Activated naive CD4-positive, alpha-beta T cell treated with anti-CD3 and anti-CD28 coated beads, Interleukin-2, amount 50 U/mL, for 16 hours (primary cell): ENCODE measurements at regions not wholly inside any gene's neighbourhood (a gene's known extent, or its start where the extent isn't known, plus 50 kb on each side); places are given as distances from the start of the nearest gene placed in this dataset.

Experiments used
- DNase-seq: peaks from one replicate; pipeline ENCODE4 v3.0.0-alpha.2; 2020

DNA sequence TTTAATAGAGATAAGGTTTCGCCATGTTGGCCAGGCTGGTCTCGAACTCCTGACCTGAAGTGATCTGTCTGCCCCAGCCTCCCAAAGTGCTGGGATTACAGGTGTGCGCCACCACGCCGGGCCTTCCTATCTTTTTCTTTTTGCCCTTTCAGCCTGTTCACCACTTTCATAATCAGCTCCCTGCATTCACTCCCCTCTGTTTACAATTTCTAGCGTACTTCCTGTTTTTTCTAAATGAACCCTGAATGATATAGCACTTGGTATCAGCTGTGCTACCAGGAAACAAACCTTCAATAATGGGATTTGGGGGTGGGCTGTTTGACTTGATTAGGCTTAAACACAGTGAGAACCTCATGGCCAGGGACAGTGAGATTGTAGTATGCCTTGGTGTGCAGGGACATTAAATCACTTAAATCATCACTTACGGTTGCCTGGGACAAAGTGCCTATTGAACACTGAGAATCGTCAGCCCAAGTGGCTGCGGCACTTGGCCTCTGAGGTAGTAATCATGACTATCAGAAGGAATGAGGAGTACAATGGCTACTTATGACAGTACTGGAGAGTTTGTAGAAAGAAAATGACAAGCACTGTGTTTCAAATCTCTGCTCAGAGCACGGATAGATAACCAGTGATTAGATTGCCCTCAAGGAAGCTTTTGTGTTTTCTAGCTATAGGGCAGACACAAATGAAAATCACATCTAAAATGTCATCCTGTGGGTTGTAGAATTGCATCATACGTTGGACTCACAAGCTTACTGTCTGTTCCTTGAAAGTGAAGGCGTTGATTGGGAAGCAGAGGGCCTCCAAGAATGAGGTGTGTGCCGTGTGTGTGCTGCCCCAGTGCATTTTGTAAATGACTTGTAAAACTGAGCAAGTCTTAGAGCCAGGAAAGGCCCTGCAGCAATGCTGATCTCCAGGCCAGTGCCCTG is 661.8 kb downstream of the MATN1 start:
- DNase-seq, result no peak

DNA sequence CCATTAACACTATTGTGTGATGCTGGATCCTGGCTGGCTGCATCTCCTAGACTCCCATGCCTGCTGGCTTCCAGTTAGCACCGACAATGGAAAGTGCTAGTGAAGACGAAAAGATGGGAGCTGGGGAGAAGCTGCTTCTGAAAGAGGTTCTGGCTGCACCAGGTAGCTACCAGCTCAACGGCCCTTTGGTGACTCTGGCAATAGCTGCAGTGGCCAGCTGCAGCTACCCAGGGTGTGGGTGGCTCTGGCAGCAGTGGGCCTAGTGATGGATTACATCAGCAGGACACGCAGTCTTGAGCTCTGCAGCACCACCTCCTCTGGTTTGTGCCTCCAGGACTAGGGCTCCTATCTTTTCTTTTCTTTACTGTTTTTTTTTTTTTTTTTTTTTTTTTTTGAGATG is 662.6 kb downstream of the MATN1 start:
- no peak for DNase-seq

DNA sequence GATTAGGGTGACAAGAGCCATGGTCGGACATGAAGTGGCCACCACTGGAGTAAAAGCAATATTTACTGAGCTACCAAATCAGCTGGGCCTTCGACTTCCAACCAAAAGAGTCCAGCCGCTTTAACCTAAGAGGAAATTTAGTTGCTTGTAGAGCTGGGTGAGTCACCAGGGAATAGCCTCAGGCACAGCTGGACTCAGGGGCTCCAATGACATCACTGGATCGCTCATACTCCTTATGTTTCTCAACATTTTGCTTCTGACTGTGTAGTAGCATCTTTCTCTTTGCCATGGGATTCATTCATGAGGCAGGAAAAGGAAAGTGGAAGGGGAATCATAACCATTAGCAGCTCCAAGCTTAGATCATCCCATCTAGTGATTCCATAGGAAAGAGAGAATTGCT is 664.4 kb downstream of the MATN1 start:
- DNase-seq, result no peak

DNA sequence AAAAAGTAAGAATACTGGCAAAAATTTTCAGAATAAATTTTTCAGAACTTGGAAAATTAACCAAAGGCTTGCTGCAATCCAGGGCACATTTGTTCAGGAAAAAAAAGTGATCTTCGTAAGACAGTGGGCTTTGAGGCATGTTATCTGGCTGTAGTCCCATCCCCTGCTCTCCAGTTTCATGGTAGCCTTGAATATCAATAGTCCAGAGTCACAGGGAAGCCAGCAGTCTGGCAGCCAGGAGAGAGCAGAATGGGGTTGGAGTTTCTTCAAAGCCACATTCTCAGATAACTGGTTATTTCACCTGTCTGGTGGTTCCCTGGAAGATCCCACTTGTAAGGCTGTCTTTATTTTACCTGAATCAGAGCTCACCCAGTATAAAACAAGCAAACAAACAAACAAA is 669.3 kb downstream of the MATN1 start:
- DNase-seq, result no peak

DNA sequence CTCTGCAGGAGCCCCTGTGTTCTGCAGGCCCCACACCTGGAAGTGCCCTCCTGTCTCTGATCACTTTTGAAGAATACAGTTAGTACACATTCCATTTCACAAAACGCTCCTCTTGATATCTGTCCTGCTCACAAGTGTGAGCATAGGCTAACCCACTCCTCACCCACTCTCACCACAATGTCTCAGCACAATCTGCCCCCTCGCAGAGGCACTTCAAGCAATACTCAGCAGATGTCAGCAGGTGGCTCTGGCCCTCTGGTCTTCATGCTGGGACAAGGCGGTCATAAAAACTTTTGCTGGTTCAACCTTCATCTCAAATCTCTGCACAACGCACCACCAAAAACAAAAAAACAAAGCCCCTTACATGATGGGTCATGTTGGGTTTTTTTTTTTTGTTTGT is 671.2 kb downstream of the MATN1 start:
- DNase-seq, result no peak

DNA sequence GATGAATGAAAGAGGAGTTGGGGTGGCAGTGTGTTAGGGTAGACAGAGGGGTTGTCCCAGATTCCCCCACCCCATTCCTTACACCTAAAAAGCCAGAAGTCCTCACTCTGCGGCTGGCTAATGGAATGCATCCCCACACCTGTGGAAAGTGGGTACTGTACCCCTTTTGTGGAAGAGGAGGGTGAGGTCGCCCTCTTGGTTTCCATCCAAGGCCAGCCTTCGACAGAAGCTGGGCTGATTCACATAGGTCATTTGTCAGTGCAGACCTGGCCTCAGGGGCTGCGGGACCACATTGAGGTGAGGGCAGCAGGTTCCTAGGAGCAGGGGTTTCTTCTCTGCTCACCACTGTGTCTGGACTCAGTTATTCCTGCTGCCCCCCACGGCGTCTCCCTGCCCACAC is 671.6 kb downstream of the MATN1 start:
- no peak for DNase-seq

DNA sequence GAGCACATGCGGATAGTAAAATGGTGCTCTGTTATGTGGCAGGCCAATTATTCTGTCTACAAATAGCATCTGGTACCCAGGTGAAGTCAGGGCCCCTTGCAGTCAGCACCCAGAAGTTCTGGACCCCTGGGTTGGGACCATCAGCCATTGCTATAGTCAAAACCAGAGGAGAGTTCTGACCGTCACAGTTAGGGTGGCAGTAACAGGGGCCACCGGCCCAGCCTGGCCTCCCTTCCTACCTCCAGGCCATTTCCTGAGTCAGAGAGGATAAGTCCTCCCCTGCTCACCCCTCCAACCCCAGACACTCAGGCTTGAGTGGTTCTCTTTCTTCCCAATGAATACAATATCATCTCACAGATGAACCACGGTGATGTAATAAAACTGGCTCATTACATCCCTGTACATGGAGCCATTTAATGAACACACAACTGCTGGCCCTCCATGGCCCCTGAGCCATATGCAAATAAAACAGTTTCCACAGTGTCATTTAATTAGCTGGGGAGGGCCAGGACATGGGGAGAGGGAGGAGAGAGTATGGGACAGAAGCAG is 673.6 kb downstream of the MATN1 start:
- DNase-seq, result no peak

DNA sequence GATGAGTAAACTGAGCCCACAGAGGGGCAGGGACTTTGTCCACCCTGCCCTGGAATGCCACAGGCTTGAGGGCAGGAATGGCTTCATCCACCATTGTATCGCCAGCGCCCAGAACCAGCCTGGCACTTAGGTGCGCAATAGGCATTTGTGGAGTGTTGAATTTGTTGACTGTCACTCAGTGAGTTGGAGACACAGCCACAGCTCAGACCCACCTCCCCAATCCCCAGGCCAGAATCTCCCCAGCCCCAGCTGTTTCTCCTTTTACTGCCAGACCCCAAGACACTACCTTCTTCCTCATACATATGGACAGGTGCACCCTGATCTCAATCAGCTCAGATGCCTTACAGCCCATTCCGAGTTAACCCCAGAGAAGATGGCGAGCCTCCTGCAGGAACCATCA is 674.5 kb downstream of the MATN1 start:
- no peak for DNase-seq

DNA sequence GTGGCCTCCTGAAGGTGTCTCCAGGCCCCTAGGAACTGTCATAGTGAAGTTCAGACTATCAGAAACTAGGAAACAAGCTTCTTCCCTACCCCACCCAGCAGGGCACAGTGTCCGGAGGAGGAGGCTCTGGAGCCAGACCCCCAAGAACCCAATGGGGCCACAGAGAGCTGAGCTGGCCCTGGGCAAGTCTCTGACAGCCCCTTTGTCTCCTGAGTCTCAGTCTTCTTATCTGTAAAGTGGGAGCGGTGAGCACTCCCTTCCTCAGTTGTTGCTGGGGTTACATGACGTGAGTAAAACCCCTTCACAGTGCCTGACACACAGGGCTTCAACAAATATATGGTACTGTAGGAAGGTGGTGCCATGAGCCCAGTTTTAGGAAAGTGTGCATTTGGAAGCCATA is 675.8 kb downstream of the MATN1 start:
- DNase-seq, result no peak

DNA sequence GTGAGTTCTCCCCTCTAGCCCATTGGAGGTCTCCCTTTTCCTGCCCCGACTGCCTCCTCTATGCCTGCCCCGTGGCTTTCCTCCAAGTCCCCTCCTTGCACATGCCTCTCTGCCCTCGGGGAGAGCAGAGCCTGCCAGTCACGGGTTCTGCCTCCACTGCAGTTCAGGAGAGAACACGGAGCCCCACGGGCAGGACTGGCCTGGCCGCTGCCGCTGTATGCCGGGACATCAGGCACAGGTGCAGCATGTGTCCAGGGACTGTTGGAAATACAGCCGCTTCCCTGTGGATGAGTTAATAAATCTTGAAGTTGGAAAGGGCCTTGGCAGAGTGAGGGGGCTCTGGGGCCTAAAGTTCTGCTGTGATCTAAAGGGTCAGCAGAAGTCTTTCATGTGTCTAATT is 676.6 kb downstream of the MATN1 start:
- no peak for DNase-seq

DNA sequence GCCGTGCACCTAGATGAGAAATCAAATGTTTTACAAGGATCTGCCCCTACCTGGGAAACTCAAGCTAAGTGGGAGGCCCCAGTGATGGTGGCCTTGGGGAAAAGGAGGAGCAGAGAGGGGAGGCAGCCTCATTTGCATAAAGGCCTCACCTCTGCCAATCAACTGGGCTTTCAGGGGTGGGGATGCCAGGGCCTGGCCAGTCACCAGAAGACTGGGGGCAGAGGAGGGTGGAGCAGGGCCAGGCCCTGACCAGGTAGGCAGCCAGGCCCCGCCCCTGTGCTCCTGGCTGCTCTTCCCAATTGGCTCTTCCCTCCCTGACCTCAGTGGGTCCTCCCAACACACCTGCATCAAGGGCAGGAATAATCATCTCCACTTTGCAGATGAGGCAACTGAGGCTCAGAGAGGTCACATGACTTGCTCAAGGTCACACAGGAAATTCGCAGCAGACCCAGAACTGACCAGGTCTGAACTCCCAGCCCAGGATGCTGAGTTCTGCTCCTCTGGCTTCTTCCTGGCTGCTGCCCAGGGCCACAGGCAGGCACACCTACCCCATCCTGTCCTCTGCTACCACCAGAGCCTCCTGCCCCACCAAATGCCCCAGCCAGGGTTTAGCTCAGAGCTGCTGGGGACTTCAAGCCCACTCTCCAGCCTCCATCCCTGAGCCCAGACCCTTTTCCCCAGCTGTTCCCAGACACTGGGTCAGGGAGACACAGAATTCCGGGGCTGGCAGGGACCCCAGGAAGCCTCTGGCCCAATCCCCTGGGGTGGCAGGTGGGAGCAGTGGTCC is 677.9 kb downstream of the MATN1 start:
- DNase-seq, result no peak

DNA sequence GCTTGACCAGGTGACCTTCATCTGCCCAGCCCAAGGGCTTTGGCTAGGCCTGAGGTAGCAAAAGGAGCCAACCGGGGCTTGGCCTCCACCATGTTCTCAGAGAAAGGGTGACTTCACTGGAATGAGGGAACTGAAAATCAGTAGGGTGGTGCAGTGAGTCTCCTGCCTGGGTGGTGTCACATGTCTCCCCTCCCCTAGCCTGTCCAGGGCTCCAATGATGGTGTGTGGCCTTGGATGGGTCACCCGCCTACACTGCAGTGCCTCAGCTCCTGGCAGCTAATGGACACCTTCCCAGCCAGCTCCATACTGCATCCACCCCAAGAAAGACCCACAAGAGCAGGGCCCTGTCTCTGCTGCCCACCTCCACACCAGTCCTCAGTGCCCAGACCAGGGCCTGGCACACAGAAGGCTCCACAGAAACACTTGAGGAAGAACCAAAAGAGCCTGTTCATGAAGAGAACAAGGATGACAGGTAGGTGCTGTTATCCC is 678.7 kb downstream of the MATN1 start:
- no peak for DNase-seq

DNA sequence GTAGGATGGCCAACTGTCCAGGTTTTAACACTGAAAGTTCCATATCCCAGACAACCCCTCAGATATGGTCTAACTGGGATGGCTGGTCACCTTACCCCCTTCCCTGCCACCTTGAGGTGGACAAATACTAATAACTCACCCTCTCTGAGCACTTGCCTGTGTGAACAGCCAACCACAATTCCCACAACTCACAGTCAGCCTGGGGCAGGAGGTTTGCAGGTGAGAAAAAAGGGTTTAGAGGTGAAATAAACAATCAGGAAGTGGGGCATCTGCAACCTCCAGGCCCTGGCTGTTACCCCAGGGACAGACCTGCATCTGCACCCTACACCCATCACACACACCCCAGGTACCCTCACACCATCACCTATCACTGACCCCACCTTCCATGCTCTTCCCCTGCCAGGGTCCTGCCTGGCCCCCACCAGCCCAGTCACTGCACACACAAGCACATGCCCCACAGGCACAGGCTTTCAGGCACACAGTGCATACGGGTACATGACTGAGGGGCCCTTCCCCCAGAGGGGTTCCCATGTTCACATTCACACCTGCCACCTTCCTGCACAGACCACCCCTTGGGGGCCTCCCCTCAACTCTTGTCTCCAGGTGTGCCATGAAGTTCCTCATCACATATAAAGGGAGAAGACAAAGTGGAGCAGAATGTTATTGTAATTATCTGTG is 679.5 kb downstream of the MATN1 start:
- no peak for DNase-seq

DNA sequence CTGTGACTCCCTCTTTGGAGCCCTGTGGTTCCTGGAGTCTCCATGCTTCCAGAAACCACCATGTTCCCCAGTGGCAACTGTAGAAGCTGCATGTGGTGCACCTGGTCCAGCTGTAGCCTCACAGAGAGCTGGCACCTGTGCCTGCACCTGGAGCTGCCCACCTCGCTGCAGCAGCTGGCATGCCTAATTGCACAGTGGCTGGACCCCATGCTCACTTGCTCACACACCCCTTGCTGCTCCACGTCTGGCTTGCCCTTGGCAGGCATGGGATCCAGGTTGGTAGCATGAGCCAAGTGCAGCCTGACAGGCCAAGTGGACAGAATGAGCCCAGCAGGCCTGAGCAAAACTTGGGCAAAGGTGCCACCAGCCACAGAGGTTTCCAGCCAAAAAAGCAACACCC is 680.1 kb downstream of the MATN1 start:
- no peak for DNase-seq

DNA sequence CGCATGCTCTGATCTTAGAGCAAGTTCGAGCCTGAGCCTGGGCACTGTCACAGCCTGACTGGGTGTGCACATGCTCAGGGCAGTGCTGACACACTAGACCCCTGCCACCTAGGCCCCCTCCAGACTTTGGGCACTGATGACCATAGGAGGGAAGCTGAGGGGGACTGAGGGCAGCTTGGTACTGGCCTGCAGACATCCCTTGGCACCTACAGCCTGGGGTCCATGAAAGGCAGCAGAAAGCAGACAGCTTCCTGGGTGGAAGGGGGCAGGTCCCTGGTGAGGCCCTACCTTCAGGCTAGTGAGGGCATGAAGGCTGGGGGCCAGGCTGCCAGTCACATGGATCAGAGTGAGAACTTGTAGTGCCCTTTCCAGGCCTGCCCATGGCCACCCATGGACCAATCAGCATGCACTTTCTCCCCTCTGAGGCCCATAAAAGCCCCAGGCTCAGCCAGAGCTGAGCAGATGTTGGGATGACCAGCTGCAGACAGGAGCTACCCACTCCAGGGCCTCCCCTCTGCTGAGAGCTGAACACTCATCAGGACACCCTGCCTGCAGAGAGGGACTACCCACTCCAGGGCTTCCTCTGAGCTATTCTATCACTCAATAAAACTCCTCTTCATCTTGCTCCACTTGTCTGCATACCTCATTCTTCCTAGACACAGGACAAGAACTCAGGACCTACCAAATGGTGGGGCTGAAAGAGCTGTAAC is 680.8 kb downstream of the MATN1 start:
- no peak for DNase-seq

DNA sequence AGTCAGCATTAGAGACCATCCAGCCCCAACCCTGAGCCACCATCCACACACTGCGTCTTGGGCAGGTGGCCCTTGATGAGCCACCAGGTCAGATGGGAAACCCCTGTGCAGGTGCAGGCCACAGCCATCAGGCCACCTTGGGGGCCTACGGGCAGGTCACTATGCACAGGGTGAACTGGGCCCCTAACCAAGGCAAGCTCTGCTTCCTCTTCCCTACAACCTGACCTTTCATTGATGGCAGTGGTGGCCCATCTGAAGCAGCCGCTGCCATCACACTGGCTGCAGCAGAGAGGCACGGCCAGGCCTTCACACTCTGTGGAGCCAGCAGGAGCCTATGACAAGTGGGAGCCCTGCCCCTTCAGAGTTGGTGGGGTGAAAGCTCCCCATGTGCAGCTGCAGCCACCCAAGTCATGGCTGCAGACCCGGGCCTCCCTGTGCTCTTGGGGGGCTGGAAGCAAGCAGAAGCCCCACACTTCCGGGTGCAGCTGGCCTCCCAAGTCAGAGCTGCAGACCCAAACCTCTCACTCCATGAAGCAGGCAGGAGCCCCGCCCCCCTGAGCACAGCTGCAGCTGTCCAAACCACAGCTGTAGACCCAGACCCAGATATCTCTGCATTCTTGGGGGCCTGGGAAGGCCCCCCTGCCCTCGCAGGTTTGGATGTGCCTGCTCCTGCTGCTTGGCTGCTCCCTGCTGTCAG is 681.5 kb downstream of the MATN1 start:
- no peak for DNase-seq

DNA sequence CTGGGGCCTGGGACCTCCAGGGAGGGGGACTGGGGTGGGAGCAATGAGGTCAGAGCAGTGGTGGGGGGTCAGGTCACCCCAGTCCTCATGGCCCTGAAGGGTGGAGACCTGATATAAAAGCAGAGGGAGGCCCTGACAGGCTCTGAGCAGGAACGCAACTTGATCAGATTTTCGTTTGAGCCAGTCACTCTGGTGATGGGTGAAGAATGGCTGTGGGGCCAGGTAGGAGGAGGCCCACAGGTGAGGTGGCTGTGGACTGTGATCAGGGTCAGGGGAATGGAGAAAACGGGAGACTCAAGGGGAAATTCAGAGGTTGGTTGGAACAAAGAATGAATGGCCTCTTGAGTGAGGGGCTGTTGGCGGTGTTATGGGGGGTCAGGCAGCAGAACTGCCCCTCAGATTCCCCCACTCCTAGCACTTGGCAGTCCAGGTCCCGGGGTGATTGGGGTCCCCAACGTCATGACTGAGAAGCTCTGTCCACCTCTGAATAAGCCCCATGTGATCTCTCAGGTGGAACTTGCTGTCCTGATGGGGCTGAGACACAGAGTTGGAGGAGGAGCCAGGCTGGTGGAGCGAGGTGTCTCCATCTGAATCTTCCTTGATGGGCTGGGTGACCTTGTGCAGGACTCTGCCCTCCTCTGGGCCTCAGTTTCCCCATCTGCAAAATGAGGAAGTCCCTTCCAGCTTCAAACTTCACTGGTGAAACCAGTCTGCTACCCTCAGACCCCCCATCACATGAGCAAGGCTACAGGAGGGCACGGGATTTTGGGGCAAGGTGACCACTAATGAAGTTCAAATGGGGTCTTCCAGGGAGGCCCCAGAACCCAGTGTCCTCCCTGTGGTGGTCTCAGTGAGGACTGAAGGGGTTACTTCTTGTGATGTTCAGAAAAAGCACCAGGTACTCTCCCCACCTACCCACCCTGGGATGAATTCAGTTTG is 683.0 kb downstream of the MATN1 start:
- no peak for DNase-seq

DNA sequence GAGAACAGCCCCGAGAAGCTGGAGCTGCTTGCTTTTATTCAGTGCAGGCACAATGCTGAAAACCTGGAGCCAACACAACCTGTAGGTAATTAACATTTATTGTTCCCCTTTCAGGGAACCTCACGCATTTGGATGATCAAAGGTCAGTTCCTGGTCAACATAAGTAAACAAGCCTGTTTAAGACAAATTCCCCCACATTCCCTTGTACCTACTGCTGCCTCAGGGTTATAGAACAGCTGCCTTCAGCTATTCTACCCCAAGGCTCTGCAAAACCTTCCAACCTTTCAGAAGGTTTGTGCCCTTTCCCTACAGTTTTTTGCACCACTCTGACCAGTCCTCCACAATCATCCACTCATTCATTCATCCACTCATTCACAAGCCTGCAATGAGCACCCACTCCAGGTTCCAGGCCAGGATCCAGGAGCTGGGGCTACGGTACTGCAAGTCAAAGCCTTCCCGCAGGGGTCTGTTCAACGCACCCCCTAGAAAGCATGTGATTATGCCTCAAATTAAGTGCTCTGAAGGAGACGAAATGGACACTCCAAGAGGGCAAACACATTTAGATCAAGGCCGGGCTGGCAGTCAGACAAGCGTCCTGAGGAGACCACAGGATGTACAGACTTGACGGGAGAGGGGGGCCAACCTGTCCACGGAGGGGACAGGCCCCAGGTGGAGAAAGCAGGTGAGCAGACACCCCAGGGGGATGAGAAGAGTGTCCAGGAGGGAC is 683.9 kb downstream of the MATN1 start:
- no peak for DNase-seq

DNA sequence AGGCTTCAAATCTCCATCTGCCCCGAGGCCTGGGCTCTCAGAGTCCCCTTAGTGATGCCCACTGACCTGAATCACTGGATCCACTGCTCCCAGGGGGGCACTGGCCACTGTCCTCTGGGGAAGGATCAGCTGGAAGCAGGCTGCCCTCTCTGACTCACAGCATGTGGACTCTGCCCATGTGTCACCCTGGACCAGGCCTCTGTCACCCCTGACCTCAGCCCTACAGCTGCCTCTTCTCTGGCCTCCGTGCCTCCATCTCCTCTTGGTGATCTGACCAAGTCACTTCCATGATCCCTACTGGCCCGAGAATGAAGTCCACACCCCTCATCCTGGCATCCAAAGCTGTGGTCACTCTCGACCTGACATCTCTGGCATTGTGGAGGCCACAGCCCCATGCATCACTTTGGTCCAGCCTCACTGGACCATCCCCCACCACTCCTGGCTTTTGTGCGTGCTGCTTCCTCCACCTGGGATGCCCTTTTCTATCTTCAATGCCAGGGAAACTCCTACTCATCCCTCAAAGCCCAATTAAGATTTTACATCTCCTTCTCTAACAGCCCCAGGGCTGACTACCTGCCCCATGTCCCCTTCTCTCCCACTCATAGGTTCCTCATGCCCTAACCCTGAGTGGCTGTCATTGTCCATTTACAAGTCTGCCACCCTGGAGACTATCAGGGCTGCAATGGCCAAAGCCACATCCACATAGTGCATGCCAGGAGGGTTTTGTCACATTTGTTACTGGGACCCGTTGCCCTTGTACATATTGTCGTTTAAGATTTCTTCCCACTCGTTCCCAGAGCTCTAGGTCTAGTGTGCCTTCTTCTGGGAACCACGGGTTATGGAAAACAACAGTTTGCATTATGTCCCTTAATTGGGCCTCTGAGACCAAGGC is 685.0 kb downstream of the MATN1 start:
- no peak for DNase-seq
